ENCODE measurements at regions not wholly inside any gene's neighbourhood (a gene's known extent, or its start where the extent isn't known, plus 50 kb on each side); places are given as distances from the start of the nearest gene placed in this dataset.

DNA sequence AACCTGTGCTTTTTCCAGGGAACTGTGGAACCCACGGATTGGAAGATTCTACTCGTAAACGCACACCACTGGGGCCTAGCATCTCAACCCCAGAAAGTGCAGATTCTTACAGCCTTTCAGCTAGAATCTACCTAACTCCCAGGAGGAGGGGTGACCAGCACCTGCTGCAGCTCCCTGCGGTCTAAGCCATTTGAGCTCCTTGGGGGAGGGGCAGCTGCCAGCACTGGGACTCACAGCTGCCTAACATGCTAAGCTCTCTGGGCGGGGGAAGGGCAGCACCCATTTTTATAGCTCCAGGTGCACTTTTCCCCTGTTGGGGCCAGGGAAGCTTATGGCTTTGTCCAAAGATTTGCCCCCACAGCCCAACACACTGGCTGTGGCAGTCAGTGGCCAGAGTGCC lies 595.7 kb upstream of the EPHA5 start:
- H3K27ac ChIP-seq: no peak overlapping the region
- no peaks in the 10 kb centered on the region for H3K27me3 ChIP-seq
- H3K9me3 ChIP-seq: no peaks in the 10 kb centered on the region
- no peak for DNase-seq (ENCODE audit: low spot score in 2 of 2)
- no peak overlapping the region for H3K4me3 ChIP-seq
- no peaks in the 10 kb centered on the region for H3K36me3 ChIP-seq
- TF ChIP-seq, protein P1, sequence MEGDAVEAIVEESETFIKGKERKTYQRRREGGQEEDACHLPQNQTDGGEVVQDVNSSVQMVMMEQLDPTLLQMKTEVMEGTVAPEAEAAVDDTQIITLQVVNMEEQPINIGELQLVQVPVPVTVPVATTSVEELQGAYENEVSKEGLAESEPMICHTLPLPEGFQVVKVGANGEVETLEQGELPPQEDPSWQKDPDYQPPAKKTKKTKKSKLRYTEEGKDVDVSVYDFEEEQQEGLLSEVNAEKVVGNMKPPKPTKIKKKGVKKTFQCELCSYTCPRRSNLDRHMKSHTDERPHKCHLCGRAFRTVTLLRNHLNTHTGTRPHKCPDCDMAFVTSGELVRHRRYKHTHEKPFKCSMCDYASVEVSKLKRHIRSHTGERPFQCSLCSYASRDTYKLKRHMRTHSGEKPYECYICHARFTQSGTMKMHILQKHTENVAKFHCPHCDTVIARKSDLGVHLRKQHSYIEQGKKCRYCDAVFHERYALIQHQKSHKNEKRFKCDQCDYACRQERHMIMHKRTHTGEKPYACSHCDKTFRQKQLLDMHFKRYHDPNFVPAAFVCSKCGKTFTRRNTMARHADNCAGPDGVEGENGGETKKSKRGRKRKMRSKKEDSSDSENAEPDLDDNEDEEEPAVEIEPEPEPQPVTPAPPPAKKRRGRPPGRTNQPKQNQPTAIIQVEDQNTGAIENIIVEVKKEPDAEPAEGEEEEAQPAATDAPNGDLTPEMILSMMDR (IDR thresholded peaks at IDR 0.05): no peak
- TF ChIP-seq POLR2AphosphoS5 (IDR thresholded peaks at IDR 0.05) (no peak), POLR2A (IDR thresholded peaks at IDR 0.05) (no peak)
- H3K4me1 ChIP-seq: no peaks in the 10 kb centered on the region
- intact Hi-C loops (cut with DNase I; ENCODE audit: low total_unique reads): no loop called here

DNA sequence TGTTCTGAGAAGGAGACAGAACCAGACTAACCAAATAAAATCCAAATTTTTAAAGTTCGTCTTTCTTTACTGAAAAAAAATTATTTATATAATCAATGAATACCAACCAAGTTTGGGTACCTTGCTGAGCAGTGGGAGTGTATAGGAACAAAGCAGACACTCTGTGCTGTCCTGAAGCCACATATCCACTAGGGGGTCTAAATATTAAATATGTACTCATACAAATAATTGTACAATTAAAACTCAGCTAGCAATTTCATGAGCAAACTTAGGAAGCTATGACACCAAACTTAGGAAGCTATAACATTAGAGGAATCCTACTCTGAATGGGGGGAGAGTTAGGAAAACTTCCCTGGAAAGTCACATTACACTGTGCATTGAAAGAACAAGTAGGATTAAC lies 582.0 kb upstream of the EPHA5 start:
- TF ChIP-seq, protein P1 (IDR thresholded peaks at IDR 0.05): no peak
- TF ChIP-seq POLR2A (IDR thresholded peaks at IDR 0.05): no peak
- TF ChIP-seq POLR2AphosphoS5 (IDR thresholded peaks at IDR 0.05): no peak
- H3K9me3 ChIP-seq: peaks cover 0 to 4% of the 10 kb centered on the region in 2 donors
- DNase-seq (ENCODE audit: low spot score in 2 of 2): no peak
- H3K27ac ChIP-seq: no peak overlapping the region
- no peak overlapping the region for H3K4me3 ChIP-seq
- no peaks in the 10 kb centered on the region for H3K27me3 ChIP-seq
- intact Hi-C loops (cut with DNase I; ENCODE audit: low total_unique reads): no loop called here
- no peaks in the 10 kb centered on the region for H3K4me1 ChIP-seq
- no peaks in the 10 kb centered on the region for H3K36me3 ChIP-seq

DNA sequence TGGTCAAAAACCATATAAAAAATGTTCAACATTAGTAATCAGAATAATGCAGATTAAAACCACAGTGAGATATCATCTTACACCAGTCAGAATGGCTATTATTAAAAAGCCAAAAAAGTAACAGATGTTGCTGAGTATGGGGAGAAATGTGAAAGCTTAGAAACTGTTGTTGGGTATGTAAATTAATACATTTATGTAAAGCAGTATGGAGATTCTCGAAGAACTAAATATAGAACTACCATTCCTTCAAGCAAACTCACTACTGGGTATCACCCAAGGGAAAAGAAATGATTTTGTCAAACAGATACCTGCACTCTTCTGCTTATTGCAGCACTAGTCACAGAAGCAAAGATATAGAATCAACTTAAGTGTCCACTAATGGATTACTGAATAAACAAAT lies 576.4 kb upstream of the EPHA5 start:
- Histone ChIP-seq H3K4me3 (no peak overlapping the region), H3K9me3 (no peaks in the 10 kb centered on the region), H3K36me3 (no peaks in the 10 kb centered on the region), H3K4me1 (no peaks in the 10 kb centered on the region), H3K27ac (no peak overlapping the region), H3K27me3 (no peaks in the 10 kb centered on the region)
- DNase-seq (ENCODE audit: low spot score in 2 of 2): no peak
- intact Hi-C loops (cut with DNase I; ENCODE audit: low total_unique reads): no loop called here
- no peak for TF ChIP-seq POLR2AphosphoS5 (IDR thresholded peaks at IDR 0.05)
- TF ChIP-seq, protein P1 (IDR thresholded peaks at IDR 0.05): no peak
- no peak for TF ChIP-seq POLR2A (IDR thresholded peaks at IDR 0.05)

DNA sequence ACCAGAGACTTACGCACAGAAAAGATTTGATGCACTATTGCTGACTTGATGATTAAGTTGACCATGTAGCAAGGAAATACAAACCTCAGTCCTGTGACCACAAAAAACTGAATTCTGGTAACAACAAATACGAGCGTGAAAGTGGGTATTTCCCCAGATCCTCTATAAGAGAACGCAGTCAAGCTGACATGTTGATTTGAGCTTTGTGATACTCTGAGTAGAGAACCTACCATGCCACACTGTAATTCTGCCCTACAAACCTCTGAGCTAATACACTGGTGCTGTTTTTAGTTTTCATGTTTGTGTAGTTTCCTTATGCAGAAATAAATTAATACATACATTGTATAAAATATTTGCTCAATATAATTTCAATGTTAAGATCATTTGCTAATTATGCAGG lies 565.6 kb upstream of the EPHA5 start:
- no peak overlapping the region for H3K4me3 ChIP-seq
- TF ChIP-seq POLR2A (IDR thresholded peaks at IDR 0.05) (no peak), POLR2AphosphoS5 (IDR thresholded peaks at IDR 0.05) (no peak)
- TF ChIP-seq, protein P1 (IDR thresholded peaks at IDR 0.05): no peak
- no peak for DNase-seq (ENCODE audit: low spot score in 2 of 2)
- no peaks in the 10 kb centered on the region for H3K4me1 ChIP-seq
- no peaks in the 10 kb centered on the region for H3K27me3 ChIP-seq
- intact Hi-C loops (cut with DNase I; ENCODE audit: low total_unique reads): no loop called here
- H3K9me3 ChIP-seq: no peaks in the 10 kb centered on the region
- no peaks in the 10 kb centered on the region for H3K36me3 ChIP-seq
- H3K27ac ChIP-seq: no peak overlapping the region

DNA sequence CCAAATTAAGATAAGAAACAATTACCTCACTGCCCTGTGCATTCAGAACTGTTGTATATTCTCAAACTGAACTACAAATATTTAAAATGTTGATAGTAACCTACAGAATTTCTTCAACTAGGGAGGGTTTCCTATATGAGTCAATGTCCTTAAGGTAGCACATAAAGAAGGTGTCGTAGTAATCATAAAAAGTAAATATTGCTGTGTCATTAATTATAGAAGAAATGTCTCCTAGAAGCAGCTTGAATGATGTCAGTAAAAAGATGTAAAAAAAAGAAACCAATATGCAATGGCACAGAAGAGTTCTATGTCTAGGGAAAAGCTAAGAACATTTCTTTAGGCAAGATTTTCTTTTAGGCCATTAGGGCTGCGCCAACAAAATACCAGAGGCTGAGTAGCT lies 559.6 kb upstream of the EPHA5 start:
- Histone ChIP-seq H3K27ac (no peak overlapping the region), H3K9me3 (no peaks in the 10 kb centered on the region), H3K36me3 (no peaks in the 10 kb centered on the region), H3K4me3 (no peak overlapping the region), H3K27me3 (no peaks in the 10 kb centered on the region), H3K4me1 (no peaks in the 10 kb centered on the region)
- no peak for TF ChIP-seq POLR2AphosphoS5 (IDR thresholded peaks at IDR 0.05)
- TF ChIP-seq, protein P1 (IDR thresholded peaks at IDR 0.05): no peak
- TF ChIP-seq POLR2A (IDR thresholded peaks at IDR 0.05): no peak
- no peak for DNase-seq (ENCODE audit: low spot score in 2 of 2)
- intact Hi-C loops (cut with DNase I; ENCODE audit: low total_unique reads): no loop called here

Measured in breast epithelium (tissue), 4 donors.